NAMALWA (cell line): ENCODE measurements at regions not wholly inside any gene's neighbourhood (a gene's known extent, or its start where the extent isn't known, plus 50 kb on each side); places are given as distances from the start of the nearest gene placed in this dataset.

ENCODE experiments used
- DNase-seq: peaks from one replicate; pipeline ENCODE4 v3.0.0-alpha.2; 2015; ENCODE audit warnings: low spot score

DNA sequence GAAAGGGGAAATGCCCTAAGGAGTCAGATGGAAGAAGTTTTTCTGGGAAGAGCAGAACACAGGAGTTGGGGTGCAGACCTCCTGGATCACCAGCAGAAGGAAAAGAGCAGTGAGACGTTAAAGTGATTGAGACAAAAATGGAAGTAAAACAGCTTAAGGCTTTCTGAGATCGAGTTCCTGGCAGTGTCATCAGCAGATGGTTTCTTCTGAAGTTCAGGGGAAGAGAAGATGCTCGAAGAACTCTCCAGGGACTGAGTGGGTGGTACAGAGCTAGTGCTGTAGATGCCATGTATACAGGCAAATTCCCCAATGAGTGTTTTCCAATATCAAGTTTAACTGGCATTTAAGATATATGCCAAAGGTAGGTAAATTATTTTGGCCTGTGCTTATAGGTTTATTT lies 272.2 kb upstream of the KLF12 start:
- DNase-seq, result peak; percentile 6

DNA sequence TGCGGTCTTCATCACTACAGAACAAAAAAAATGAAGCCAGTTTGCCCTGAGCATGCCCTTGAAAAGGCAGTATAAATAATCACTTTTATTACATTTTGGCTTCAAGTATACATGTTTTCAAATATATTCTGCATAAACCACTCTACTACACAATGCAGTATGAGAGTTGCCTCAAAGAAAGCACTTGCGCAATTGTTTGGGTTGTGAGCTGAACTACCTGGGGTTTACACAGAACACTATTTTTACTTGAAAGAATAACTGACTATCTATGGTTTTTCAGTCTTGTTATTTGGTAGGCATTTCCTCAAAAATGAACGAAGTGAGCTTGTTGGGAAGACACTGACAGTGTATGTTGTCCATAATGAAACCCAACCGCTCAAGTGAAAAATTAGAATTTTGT lies 264.4 kb upstream of the KLF12 start:
- DNase-seq, result no peak

DNA sequence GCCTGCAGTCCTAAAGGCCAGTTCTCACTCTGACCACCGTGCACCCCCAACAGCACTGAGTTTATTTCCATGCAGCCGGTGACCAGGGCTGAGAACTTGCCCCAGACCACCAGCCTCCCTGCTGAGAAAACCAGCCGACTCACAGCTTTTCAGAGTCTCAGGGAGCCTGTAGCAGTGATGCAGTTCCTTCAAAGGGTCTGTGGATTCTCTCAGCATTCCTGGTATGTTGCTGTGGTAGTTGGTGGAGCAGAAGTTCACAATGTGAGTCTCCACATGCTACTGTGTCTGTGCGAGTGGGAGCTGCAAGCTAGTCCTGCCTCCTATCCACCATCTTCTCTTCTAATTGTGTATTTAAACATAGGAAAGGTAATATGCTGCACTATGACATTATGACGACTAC lies 254.9 kb upstream of the KLF12 start:
- no peak for DNase-seq

DNA sequence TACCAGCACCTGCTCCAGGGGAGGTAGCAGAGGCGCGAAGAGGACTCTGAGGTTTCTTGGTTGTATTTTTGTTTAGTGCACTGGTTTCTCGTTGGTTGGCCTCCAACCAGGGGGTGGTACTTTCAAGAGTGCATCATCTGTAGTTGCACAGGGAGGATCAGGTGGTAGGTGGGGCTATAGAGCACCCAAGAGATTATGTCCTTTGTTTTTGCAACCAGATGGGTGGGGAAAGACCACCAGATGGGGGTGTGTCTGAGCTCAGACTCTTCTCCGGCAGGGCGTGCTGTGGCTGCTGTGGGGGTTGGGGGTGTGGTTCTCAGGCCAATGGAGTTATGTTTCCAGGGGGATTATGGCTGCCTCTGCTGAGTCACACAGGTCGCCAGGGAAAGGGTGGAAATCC lies 254.4 kb upstream of the KLF12 start:
- peak; percentile 14 for DNase-seq

DNA sequence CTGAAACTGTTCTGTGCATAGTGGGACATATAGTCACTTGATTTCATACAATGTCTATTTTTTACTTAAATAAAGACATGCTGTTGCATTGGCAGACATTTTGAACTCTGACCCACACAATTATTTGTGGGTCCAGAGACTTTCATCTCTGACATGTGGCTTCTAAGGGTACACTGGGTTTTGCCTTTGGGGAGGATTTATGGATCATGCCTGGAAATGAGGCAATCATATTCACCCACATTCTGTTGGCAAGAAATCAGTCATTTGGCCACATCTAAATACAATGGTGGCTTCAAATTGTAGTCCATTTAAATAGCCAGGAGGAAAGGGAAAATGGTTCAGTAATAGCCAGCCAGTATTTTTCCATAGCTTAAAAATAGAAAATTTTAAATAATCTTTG lies 238.3 kb upstream of the KLF12 start:
- no peak for DNase-seq

DNA sequence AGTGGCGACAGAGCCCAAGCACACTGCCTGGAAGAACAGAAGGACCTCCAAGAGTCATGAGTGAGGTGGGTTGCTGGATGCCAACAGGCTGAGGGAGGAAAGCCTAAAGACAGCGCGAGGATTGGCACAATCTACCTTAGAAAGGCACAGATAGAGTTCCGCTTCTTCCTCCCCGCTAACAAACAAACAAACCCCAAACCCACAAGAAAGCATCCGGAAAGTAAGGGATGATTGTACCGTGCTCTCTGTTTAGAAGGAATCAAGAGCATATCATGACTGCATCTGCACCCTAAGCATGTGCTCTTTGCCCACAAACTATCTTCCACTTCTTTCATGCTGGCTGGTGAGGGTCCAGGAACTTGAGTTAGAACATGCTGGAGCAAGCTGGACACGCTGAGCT lies 233.0 kb upstream of the KLF12 start:
- no peak for DNase-seq

DNA sequence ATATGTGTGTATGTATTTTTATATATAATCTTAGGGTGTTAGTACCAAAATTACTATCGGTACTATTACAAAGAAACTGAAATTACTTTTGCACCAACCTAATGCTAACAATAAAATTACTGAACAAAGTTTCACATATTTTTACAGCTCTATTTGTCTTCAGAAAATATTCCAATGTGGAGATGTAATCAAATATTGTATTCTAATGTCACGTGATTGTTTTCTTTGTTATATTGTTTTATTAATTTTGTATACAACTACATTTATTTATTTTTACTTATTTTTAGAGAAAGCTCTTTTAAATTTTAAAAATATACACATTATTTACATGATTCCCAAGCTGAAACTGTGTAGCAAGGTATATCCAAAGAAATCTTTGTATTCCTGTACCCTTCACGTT lies 227.1 kb upstream of the KLF12 start:
- no peak for DNase-seq

DNA sequence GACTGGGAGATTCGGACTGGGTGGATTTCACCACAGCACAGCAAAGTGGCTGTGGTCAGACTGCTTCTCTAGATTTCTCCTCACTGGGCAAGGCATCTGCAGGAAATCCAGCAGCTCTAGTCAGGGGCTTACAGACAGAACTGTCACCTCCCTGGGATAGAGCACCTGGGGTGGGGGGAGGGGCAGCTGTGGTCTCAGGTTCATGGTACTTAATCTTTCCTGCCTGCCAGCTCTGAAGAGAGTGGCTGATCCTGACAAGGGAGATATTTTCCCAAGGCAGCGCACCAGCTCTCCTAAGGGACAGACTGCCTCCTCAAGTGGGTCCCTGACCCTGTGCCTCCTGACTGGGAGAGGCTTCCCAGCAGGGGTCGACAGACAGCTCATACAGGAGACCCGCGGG lies 212.8 kb upstream of the KLF12 start:
- no peak for DNase-seq

DNA sequence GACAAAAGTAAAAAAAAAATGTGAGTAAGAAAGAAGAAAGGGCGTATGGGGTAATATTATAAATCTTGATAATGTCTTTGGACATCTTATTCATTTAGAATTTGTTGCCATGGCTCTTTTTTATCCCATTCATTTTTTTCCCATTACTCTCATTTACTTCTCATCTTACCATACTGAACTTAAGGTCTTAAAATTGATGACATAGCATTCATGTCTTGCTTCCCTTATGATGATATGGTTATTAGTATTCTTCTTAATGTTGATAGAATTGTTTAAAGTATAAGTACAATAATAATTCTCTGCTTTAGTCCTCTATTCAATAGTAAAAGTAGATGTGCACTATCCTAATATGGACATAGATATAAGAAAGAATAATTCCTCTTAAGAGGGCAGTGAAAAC lies 204.1 kb upstream of the KLF12 start:
- no peak for DNase-seq

DNA sequence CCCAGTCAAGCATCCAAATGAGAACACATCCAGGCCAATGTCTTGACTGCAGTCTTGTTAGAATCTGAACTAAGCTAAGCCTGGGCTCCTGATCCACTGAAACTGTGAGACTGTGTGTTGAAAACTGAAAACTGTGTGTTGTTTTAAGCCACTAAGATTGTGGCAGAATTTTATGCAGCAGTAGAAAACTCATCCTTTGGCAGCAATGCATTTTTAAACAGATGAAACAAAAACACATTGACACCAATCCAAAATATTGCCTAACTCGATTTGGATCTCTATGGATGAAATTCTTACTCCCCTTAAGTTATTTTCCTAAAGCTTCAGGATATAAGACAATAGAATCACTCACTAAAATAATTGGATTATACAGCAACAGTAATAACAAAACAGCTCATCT lies 202.3 kb upstream of the KLF12 start:
- no peak for DNase-seq

DNA sequence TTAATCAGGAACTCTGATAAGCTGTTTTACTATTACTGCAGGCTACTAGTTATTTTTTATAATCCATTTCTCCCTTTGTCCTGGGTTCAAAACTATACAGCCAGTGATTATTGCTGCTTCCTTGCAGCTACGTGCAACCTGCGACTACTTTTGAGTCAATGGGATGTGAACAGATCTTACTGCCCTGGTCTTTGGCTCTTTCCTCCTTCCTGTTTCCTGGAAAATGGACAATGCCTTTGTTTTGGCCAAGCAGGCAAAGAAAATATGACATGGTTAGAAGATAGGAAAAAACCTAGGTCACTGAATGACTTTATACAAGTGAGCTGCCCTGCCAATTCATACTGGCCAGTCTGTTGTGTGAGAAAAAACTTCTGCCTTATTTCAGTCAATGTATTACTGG lies 201.2 kb upstream of the KLF12 start:
- no peak for DNase-seq

DNA sequence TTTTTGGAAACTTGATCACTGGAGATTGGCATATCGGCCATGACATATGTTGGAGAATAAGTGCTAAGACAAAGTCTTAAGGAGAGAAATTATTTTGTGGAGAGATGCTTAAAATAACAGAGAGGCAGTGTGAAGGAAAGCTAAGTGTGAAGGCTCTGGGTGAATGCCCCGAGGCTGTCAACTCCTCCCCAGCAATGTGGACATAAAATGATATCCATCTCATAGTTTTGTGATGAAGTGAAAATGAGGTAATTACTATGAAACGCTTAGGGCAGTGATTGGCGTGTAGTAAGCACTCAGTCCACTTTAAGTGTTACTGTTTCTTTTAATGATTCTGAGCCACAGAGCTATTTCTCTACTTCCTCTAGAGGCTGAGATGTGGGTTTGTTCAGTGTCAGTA lies 195.8 kb upstream of the KLF12 start:
- DNase-seq, result no peak

DNA sequence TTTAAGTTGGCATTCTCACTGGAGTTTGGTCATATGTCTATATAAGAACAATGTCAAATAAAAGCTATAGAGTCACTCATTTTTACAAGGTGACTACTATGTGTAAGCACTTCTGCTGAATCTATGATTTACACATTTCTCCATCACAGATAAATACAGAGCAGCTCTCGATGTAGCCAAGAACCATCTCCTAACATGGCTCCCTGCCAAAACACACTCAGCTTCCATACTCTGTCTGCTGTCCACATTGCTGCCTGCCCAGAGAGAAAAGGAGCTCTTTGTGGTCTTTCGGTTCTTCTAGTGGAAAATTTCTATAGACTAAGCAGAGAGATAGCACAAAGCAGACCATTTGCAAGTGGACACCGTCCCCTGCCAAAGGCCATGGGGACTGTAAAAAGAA lies 190.9 kb upstream of the KLF12 start:
- no peak for DNase-seq

DNA sequence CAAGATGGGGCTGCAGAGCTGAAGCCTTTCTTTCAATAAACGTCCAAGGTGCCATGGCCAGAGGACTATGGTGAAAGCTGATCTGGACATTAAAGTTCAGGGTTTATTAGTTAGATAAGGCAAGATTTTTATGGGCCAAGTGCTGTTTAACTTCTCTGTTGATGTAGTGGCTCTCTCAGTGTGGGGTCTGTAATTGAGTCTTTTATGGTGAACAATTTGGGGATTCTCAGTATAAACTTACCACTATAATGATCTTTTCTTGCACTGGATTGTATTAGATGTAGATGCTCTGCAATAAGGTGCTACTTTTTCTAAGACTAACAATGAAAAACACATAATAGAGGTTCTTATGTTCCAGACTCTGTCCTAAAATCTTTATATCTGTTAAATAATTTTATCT lies 190.1 kb upstream of the KLF12 start:
- DNase-seq, result no peak

DNA sequence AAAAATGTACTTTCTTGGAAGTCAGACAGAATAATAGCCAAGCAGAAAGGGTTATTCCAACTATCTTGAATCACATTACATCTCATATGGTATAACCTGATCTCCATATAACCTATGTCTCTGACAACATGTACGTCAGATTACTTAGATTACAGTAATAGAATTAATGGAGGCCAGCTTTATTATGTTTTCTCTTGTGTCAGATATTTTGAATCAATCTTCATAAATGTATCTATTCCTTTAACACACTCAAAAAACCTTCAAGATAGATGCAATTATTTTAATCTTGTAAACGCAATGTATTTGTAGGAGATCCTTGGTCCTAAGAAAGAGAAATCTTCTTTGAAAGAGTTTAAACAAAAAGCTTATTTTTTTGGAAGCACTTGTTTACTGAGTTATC lies 188.4 kb upstream of the KLF12 start:
- no peak for DNase-seq

DNA sequence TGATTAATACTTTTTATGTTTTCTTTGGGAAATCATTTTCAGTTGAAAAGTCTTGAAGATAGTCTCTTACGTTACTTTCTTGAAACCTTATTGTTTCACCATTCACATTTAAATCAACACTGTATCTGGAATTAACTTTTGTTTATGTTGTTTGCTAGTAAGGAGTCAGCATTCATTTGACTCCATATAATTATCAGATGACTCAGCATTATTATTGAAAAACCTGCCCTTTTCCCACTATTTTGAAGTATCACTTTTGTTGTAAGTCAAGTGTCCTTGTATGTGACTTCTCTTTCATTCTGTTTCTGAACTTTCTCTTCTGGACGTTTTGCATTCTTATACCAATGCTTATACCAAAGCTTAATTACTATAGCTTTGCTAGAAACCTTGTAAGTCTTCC lies 186.1 kb upstream of the KLF12 start:
- no peak for DNase-seq

DNA sequence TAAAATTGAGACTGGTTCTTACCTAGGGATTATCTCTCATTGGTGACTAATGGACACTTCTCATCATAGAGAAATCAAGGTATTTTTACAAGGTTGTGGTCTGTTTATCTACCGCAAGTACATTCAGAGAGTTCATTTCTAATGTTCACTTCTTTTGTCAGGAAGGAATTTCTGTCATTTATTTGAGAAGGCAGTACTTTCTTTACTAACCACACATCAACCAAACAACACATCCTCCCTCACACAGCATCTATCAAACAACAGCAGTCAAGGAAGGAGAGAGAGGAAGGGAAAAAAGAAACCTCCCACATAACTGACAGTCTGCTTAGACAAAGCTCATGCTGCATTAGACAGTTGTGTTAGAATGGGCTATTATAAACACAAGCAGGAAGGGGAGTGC lies 182.3 kb upstream of the KLF12 start:
- DNase-seq, result no peak

DNA sequence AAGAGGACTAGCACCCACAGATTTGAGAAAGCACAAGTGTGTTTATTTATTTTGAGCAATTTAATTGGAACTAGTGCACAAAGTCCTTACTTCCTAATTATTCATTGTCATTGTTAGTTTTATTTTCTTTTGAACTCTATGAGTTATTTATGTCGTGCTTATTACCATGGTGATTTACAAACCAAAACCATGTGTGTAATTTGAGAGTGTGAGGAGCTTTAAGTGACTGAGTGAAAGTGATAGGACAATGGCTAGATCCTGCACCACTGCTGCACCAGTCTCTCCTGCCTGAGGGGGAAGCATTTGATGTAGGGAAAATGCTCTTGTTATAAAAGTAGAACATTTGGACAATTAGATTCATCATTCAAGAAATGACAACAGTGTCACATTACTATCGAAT lies 172.3 kb upstream of the KLF12 start:
- DNase-seq, result peak; percentile 12

DNA sequence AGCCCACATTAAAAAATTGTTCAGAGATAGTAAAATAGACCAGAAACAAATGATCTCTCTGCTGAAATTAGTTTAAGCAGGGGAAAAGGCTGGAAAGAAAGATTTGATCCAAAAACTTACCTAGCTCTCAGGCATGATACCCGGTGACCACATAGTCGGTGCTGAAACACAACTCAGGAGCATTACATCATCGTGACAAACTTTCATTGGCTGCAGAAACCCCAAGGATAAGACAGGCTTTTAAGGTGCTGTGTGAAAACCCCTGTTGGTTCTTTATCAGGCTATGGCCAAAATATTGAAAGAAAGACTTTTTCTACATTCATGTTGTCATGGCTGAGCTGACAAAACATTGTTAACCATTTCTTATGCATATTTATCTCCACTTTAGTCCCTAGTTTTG lies 171.7 kb upstream of the KLF12 start:
- no peak for DNase-seq

DNA sequence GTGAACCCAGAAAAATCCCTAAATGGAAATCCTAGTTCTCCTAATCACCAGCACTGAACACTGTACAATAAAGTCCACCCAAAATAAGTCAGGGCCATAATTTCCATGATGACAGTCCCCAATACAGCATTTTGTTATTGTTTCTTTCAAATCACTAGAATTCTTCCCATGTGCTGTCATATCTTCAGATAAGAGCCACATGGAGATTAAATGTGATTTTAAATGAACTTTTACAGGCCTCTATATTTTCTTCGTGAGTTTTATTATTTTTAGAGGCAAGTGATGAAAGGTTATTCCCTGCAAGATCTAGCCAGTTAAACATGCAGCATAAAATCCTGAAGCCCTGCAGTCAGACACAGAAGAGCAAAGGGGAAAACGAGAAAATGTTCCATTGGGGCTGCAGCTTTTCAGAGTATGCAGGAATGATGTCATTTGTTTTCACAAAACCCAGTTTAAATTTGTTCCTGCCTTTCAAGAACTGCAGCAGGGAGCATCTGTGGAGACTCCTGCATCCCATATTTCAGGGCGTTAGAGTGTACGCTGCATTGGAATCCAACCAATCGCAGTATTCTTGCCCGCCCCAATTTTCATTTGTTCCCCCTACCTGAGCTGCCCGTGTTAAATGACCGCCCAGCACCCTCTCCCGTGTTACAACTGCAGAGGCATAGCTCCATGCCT lies 167.2 kb upstream of the KLF12 start:
- DNase-seq, result no peak

DNA sequence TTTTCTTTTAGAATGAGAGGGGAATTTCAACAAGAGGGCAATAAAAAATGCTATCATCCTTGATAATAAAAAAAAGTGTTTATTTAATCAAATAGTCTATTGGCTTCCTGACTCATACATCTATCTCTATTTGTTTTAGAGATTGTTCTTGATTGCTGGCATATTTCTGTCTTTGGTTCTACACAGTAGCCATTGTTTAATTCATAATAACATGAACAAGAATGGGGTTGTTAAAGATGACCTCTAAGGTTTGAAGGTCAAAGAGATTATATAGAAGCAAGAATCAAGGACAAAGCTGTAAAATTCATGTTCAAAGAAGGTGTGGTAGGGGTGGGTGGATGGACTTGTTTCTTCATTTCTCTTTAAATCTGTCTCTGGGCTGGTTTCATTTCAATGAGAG lies 166.0 kb upstream of the KLF12 start:
- no peak for DNase-seq

DNA sequence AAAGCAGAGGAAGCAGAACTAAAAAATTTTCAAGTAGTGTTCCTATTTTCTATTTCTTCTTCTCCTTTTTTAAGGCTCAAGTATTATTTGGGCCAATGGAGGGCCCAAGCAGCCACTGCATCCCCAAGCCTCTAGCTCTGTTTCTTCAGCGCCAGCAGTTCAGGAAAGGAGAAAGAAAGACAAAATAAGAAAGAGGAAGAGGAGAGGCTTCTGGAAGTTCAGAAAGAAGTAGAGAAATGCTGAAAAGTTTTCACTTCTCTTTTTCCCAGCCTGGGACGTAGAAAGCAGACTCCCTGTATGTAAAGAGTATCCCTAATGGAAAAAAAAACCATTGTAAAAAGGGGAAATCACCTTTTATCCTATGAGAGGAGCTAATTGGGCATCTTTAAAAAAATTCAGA lies 165.5 kb upstream of the KLF12 start:
- no peak for DNase-seq

DNA sequence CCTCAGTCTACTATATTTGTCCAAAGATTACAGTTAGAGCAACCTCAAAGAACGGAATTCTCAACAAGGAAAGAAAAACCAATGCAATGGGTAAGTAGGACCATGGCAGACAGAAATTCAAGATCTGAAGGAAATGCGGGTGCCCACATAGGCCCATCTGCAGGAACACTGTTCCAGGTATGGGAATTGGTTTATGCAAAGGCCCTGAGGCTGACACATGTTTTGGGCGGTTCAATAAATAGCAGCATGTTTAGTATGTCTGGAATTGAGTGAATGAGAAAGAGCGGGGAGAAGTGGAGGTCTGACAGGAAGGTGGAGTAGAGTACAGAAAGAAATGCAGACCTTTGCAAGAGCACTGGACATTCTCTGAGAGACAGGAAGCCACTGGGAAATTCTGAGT lies 164.7 kb upstream of the KLF12 start:
- no peak for DNase-seq

DNA sequence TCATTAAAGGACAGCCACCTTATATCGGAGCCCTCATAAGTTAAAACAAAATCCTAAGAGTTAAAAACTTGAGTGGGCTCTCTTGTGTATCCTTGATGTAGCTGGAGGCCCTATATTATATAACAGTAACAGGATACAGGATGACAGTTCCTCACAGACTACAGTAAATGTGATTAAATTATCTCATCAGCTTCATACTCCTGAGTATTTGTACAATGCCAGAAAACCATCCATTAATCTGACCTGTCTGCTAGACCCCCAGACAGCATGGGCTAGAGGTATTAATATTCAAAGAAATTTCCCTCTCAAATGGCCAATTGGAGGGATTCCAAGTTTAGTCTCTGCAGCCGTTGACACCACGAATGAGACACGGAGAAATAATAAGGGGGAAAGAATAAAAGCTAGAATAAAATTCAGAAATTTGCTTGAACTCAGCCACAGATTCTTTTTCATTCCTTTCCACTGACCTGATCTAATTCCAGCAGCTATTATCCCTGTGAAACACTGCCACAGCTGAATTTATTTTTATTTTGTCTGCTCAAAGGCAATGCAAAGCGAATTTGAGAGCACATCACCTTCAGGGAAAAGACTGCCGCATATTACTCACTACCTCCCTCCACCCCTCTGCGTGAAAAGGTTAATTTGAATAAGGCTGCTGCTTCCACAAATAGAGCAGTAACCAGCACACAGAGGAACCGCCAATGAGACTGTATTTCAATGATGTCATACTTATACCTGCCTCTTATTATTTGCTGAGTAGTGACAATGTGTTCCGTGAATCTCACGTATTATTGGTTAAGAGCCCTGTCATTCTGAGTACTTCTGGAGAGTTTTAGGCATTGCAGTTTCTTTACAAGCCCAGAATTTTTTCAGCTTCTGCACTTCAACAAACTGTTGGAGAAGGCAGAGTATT lies 155.9 kb upstream of the KLF12 start:
- peak; percentile 85 for DNase-seq
